GM18508 (cell line): ENCODE measurements at regions not wholly inside any gene's neighbourhood (a gene's known extent, or its start where the extent isn't known, plus 50 kb on each side); places are given as distances from the start of the nearest gene placed in this dataset.

ENCODE experiments used
- ATAC-seq: cut with Tn5 transposase; IDR thresholded peaks from one replicate; pipeline ENCODE4 v1.9.1; 2021; ENCODE audit warnings: moderate number of reproducible peaks; ENCODE audit not compliant: insufficient read depth, unreplicated experiment

- ATAC-seq = no peak
Observed at GRCh38 chr1:188420177-188420576, 1591.4 kb downstream of the PLA2G4A start.

- ATAC-seq = no peak
Observed at GRCh38 chr1:188423073-188423472, 1594.3 kb downstream of the PLA2G4A start.

GRCh38 chr1:188424176-188424575 lies 1595.4 kb downstream of the PLA2G4A start:
- ATAC-seq = no peak

- no peak for ATAC-seq
Observed at GRCh38 chr1:188425687-188426086, 1596.9 kb downstream of the PLA2G4A start.

- no peak for ATAC-seq
Observed at GRCh38 chr1:188426561-188426960, 1597.8 kb downstream of the PLA2G4A start.

GRCh38 chr1:188427642-188428041 lies 1598.9 kb downstream of the PLA2G4A start:
- ATAC-seq = no peak

- no peak for ATAC-seq
Observed at GRCh38 chr1:188429386-188429785, 1600.6 kb downstream of the PLA2G4A start.

- no peak for ATAC-seq
Observed at GRCh38 chr1:188432427-188432826, 1603.7 kb downstream of the PLA2G4A start.

GRCh38 chr1:188433425-188433824 lies 1604.7 kb downstream of the PLA2G4A start:
- ATAC-seq = no peak

- no peak for ATAC-seq
Observed at GRCh38 chr1:188444526-188444925, 1615.8 kb downstream of the PLA2G4A start.

- no peak for ATAC-seq
Observed at GRCh38 chr1:188462837-188463236, 1634.1 kb downstream of the PLA2G4A start.

- ATAC-seq = no peak
Observed at GRCh38 chr1:188463919-188464318, 1635.2 kb downstream of the PLA2G4A start.

- ATAC-seq = no peak
Observed at GRCh38 chr1:188466539-188466938, 1637.8 kb downstream of the PLA2G4A start.

- no peak for ATAC-seq
Observed at GRCh38 chr1:188476606-188477005, 1647.9 kb downstream of the PLA2G4A start.

GRCh38 chr1:188489336-188490112 lies 1660.8 kb downstream of the PLA2G4A start:
- no peak for ATAC-seq

- ATAC-seq = no peak
Observed at GRCh38 chr1:188496506-188496905, 1667.8 kb downstream of the PLA2G4A start.

- ATAC-seq = no peak
Observed at GRCh38 chr1:188497020-188497419, 1668.3 kb downstream of the PLA2G4A start.

GRCh38 chr1:188499690-188500089 lies 1670.9 kb downstream of the PLA2G4A start:
- ATAC-seq = no peak

GRCh38 chr1:188514917-188515316 lies 1686.2 kb downstream of the PLA2G4A start:
- ATAC-seq = no peak

GRCh38 chr1:188517139-188517538 lies 1688.4 kb downstream of the PLA2G4A start:
- ATAC-seq = no peak

- ATAC-seq = no peak
Observed at GRCh38 chr1:188551176-188551575, 1722.4 kb downstream of the PLA2G4A start.

- no peak for ATAC-seq
Observed at GRCh38 chr1:188557053-188557452, 1728.3 kb downstream of the PLA2G4A start.
